ENCODE measurements at regions not wholly inside any gene's neighbourhood (a gene's known extent, or its start where the extent isn't known, plus 50 kb on each side); places are given as distances from the start of the nearest gene placed in this dataset.

- no peak for DNase-seq
These were observed 133.3 kb downstream of the MGAT5B start for GRCh38 chr17:77001487-77001886.

GRCh38 chr17:77002103-77003045 is 134.2 kb downstream of the MGAT5B start:
- no peak for DNase-seq

GRCh38 chr17:77003699-77004098 is 135.5 kb downstream of the MGAT5B start:
- DNase-seq = no peak

- DNase-seq = no peak
These were observed 133.7 kb upstream of the SEC14L1 start for GRCh38 chr17:77006971-77007649.

GRCh38 chr17:77009877-77010276 is 130.9 kb upstream of the SEC14L1 start:
- DNase-seq = no peak

- DNase-seq = no peak
These were observed 130.1 kb upstream of the SEC14L1 start for GRCh38 chr17:77010667-77011066.

GRCh38 chr17:77011173-77012011 is 129.4 kb upstream of the SEC14L1 start:
- DNase-seq = peak; percentile 44

- DNase-seq = no peak
These were observed 122.3 kb upstream of the SEC14L1 start for GRCh38 chr17:77018504-77018903.

- DNase-seq = no peak
These were observed 120.8 kb upstream of the SEC14L1 start for GRCh38 chr17:77019893-77020379.

- DNase-seq = no peak
These were observed 119.8 kb upstream of the SEC14L1 start for GRCh38 chr17:77020973-77021372.

- no peak for DNase-seq
These were observed 118.0 kb upstream of the SEC14L1 start for GRCh38 chr17:77022766-77023165.

GRCh38 chr17:77025781-77026180 is 115.0 kb upstream of the SEC14L1 start:
- DNase-seq = no peak

GRCh38 chr17:77027271-77027889 is 113.4 kb upstream of the SEC14L1 start:
- no peak for DNase-seq

- DNase-seq = no peak
These were observed 111.9 kb upstream of the SEC14L1 start for GRCh38 chr17:77028900-77029299.

GRCh38 chr17:77032929-77033328 is 107.8 kb upstream of the SEC14L1 start:
- no peak for DNase-seq

- no peak for DNase-seq
These were observed 106.8 kb upstream of the SEC14L1 start for GRCh38 chr17:77033892-77034404.

GRCh38 chr17:77034677-77035424 is 105.9 kb upstream of the SEC14L1 start:
- DNase-seq = no peak

GRCh38 chr17:77035526-77035925 is 105.2 kb upstream of the SEC14L1 start:
- DNase-seq = no peak

- no peak for DNase-seq
These were observed 104.5 kb upstream of the SEC14L1 start for GRCh38 chr17:77036136-77036840.

GRCh38 chr17:77036841-77037381 is 103.9 kb upstream of the SEC14L1 start:
- no peak for DNase-seq

- DNase-seq = no peak
These were observed 102.8 kb upstream of the SEC14L1 start for GRCh38 chr17:77037943-77038342.
